ENCODE measurements at regions not wholly inside any gene's neighbourhood (a gene's known extent, or its start where the extent isn't known, plus 50 kb on each side); places are given as distances from the start of the nearest gene placed in this dataset.

DNA sequence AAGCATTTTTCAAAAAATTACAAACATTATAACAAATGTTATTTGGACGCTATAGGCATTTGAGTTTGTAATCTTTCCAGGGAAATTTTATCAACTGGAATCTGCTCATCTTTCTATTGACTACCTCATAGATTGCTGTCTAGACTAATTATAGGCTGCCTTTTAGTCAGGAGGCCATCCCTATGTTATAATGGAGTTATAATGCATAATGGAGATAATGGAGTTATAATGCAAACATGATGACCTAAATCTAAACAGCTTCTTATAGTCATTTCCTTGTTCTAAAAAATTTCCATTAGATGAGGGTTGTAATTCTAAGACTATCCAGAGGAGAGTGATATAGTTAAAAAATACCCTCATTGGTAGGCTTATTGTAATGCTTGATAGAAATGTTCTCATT is 226.4 kb downstream of the SI start:
- H3K4me3 ChIP-seq (replicated peaks in 1 of 3) = no peak overlapping the region
- no peak for DNase-seq
- no peaks in the 10 kb centered on the region for H3K27me3 ChIP-seq
- WGBS, 2 donors = 86 to 90% methylated on average over 1 of the region's 1 CpG
- H3K27ac ChIP-seq = no peak overlapping the region
- no peaks in the 10 kb centered on the region for H3K9me3 ChIP-seq
- intact Hi-C loops (cut with DNase I) = no loop called here
- H3K36me3 ChIP-seq = no peaks in the 10 kb centered on the region
- H3K4me1 ChIP-seq = no peaks in the 10 kb centered on the region
- no peak for TF ChIP-seq CTCF (IDR thresholded peaks at IDR 0.05)
- TF ChIP-seq POLR2A (IDR thresholded peaks at IDR 0.05) = no peak

DNA sequence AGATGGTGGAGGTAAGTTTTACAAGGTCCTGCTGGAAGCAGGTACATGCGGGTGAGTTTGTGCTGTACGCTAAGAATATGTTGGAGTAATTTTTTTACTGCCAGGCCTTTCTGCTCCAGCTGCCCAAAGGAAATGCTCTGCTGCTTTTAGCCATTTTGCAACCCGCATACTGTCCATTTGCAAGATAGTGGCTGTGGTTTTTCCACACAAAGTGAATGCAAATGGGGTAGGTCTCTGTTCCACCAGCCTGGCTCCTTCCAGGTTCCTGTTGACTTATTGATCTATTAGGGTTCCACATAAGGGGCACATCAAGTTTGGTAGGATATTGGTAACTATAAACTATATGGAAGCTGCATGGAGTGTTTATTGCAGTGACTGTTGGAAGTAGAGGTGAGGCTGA is 227.1 kb downstream of the SI start:
- H3K27ac ChIP-seq = no peak overlapping the region
- no peaks in the 10 kb centered on the region for H3K9me3 ChIP-seq
- 80 to 81% methylated on average over 3 of the region's 3 CpGs for WGBS, 2 donors
- intact Hi-C loops (cut with DNase I) = no loop called here
- H3K27me3 ChIP-seq = no peaks in the 10 kb centered on the region
- DNase-seq = no peak
- TF ChIP-seq POLR2A (IDR thresholded peaks at IDR 0.05) (no peak), CTCF (IDR thresholded peaks at IDR 0.05) (no peak)
- no peak overlapping the region for H3K4me3 ChIP-seq (replicated peaks in 1 of 3)
- no peaks in the 10 kb centered on the region for H3K4me1 ChIP-seq
- no peaks in the 10 kb centered on the region for H3K36me3 ChIP-seq

GRCh38 chr3:164848923-164849322 is 229.4 kb downstream of the SI start:
- Histone ChIP-seq H3K27me3 (no peaks in the 10 kb centered on the region), H3K9me3 (no peaks in the 10 kb centered on the region), H3K36me3 (no peaks in the 10 kb centered on the region), H3K27ac (no peak overlapping the region), H3K4me3 (replicated peaks in 1 of 3) (no peak overlapping the region), H3K4me1 (no peaks in the 10 kb centered on the region)
- no peak for TF ChIP-seq CTCF (IDR thresholded peaks at IDR 0.05)
- no peak for TF ChIP-seq POLR2A (IDR thresholded peaks at IDR 0.05)
- intact Hi-C loops (cut with DNase I) = no loop called here
- 84% methylated on average over 4 of the region's 4 CpGs for WGBS, 2 donors
- DNase-seq = no peak

DNA sequence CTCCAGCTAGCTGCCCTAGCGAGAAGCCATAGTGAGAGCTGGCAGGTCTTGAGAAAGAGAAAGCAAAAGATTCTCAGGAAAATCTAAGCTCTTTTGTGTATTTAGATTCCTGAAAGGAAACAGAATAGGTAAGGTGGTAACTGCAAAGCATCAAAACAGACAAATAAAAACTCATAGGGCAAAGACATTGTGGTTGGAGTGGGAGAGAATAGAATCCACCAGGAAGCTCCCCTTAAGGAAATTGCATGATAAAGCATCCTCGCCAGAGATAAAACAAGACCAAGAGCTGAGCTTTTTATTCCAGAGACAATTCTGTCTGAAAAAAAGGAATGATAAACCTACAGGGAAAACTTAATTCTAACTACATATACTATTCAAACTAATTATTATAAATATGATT is 232.6 kb downstream of the SI start:
- intact Hi-C loops (cut with DNase I) = no loop called here
- DNase-seq = no peak
- Histone ChIP-seq H3K4me1 (no peaks in the 10 kb centered on the region), H3K4me3 (replicated peaks in 1 of 3) (no peak overlapping the region), H3K27me3 (no peaks in the 10 kb centered on the region), H3K9me3 (no peaks in the 10 kb centered on the region), H3K36me3 (no peaks in the 10 kb centered on the region), H3K27ac (no peak overlapping the region)
- 94% methylated on average over 2 of the region's 2 CpGs for WGBS, 2 donors
- TF ChIP-seq POLR2A (IDR thresholded peaks at IDR 0.05) (no peak), CTCF (IDR thresholded peaks at IDR 0.05) (no peak)

- no peaks in the 10 kb centered on the region for H3K9me3 ChIP-seq
- no peaks in the 10 kb centered on the region for H3K4me1 ChIP-seq
- 68 to 72% methylated on average over 5 of the region's 5 CpGs for WGBS, 2 donors
- no peak for TF ChIP-seq CTCF (IDR thresholded peaks at IDR 0.05)
- TF ChIP-seq POLR2A (IDR thresholded peaks at IDR 0.05) = no peak
- intact Hi-C loops (cut with DNase I) = no loop called here
- H3K27me3 ChIP-seq = no peaks in the 10 kb centered on the region
- no peaks in the 10 kb centered on the region for H3K36me3 ChIP-seq
- H3K27ac ChIP-seq = no peak overlapping the region
- DNase-seq = no peak
- H3K4me3 ChIP-seq (replicated peaks in 1 of 3) = no peak overlapping the region
Measured at GRCh38 chr3:164832216-164832615, 246.1 kb downstream of the SI start.
